Endothelial cell of umbilical vein (primary cell): ENCODE measurements at regions not wholly inside any gene's neighbourhood (a gene's known extent, or its start where the extent isn't known, plus 50 kb on each side); places are given as distances from the start of the nearest gene placed in this dataset.

Source experiments
- BruUV-seq: library from RNA; stranded (reverse); fragments of 400-500 nt; replicated peaks from 2 replicates; lab custom pipeline; 2021; lab: Mats Ljungman, UMichigan
- CTCF ChIA-PET: fragments of 300-600, 350-600 bp; sonication (Branson Sonifier 250); formaldehyde crosslinking; loops from one replicate; lab custom pipeline; 2021; ENCODE audit warnings: antibody characterized with exemption, inconsistent platforms; lab: Charles Lee
- POLR2A ChIA-PET: fragments of 300-600, 350-600 bp; sonication (Branson Sonifier 250); formaldehyde crosslinking; loops from one replicate; lab custom pipeline; 2021; ENCODE audit warnings: antibody characterized with exemption, inconsistent platforms; lab: Charles Lee
- DNase-seq: peaks from one replicate; pipeline ENCODE4 v3.0.0-alpha.2; 2011; ENCODE audit warnings: low read depth, low spot score
- FAIRE-seq: peaks from 2 replicates; lab custom pipeline; 2011; peaks lifted over from hg19 to GRCh38; lab: Jason Lieb, UNC
- H2AFZ ChIP-seq: 2 replicates; pipeline ENCODE4 v1.6.0; 2012; ENCODE audit warnings: low read depth, low read length, control low read depth, inconsistent platforms
- H3K27ac ChIP-seq: 2 replicates; pipeline ENCODE4 v1.5.1; 2011; ENCODE audit warnings: low read depth, mild to moderate bottlenecking, control low read depth, low read length, moderate library complexity; ENCODE audit not compliant: insufficient read depth
- H3K27me3 ChIP-seq, 2 experiments: 2 replicates each; pipeline versions ENCODE4 v1.6.0 to v1.6.1; 2011; ENCODE audit warnings: low read length in 2 of 2, mixed read lengths in 1 of 2; ENCODE audit not compliant: control insufficient read depth in 2 of 2, insufficient read depth in 2 of 2
- H3K36me3 ChIP-seq, 2 experiments: 2 replicates in 1 of 2; 3 replicates in 1 of 2; pipeline ENCODE4 v1.5.1; 2011; ENCODE audit warnings: low read length in 2 of 2, mild to moderate bottlenecking in 1 of 2, moderate library complexity in 1 of 2; ENCODE audit not compliant: control insufficient read depth in 2 of 2, insufficient read depth in 2 of 2; ENCODE audit errors: extremely low read depth in 1 of 2
- H3K4me1 ChIP-seq: 3 replicates; pipeline ENCODE4 v1.5.1; 2011; ENCODE audit warnings: mild to moderate bottlenecking, low read length; ENCODE audit not compliant: control insufficient read depth, insufficient read depth; ENCODE audit errors: extremely low read depth
- H3K4me2 ChIP-seq: 2 replicates; pipeline ENCODE4 v1.6.1; 2011; ENCODE audit warnings: low read length, control low read depth, mixed read lengths; ENCODE audit not compliant: insufficient read depth
- H3K4me3 ChIP-seq, 3 experiments: fragments of 200-600 bp in 1 of 3; sonication (generic), shearing (Covaris generic) in 1 of 3; replicated peaks in 1 of 3; 2 replicates each; pipeline ENCODE4 v1.5.1; 2011 to 2016; ENCODE audit warnings: control low read depth in 3 of 3, low read length in 3 of 3, mild to moderate bottlenecking in 2 of 3, inconsistent platforms in 1 of 3, low read depth in 1 of 3, moderate library complexity in 1 of 3; ENCODE audit not compliant: insufficient read depth in 1 of 3
- H3K79me2 ChIP-seq: 2 replicates; pipeline ENCODE4 v1.6.0; 2012; ENCODE audit warnings: low read length, inconsistent platforms; ENCODE audit not compliant: control insufficient read depth, insufficient read depth
- H3K9ac ChIP-seq: replicated peaks from 2 replicates; pipeline ENCODE3; 2011; ENCODE audit warnings: low read length, control low read depth; ENCODE audit not compliant: insufficient read depth; ENCODE audit errors: extremely low read depth
- H3K9me1 ChIP-seq: replicated peaks from 3 replicates; pipeline ENCODE4 v1.6.0; 2011; ENCODE audit warnings: mild to moderate bottlenecking, low read length; ENCODE audit not compliant: control insufficient read depth, insufficient read depth; ENCODE audit errors: extremely low read depth
- H3K9me3 ChIP-seq: replicated peaks from 2 replicates; pipeline ENCODE4 v1.5.1; 2012; ENCODE audit warnings: low read length, inconsistent platforms; ENCODE audit not compliant: control insufficient read depth, insufficient read depth
- H4K20me1 ChIP-seq: replicated peaks from 2 replicates; pipeline ENCODE3; 2011; ENCODE audit warnings: mild to moderate bottlenecking, low read length; ENCODE audit not compliant: control insufficient read depth, insufficient read depth; ENCODE audit errors: extremely low read depth
- CTCF ChIP-seq, 2 donors: IDR thresholded peaks; 1 replicate in 1 of 2; 2 replicates in 1 of 2; pipeline ENCODE4 v1.5.1; 2011; ENCODE audit warnings: low read length in 2 of 2, mild to moderate bottlenecking in 2 of 2, moderate library complexity in 2 of 2, control low read depth in 1 of 2, inconsistent platforms in 1 of 2, low read depth in 1 of 2; ENCODE audit not compliant: insufficient read depth in 1 of 2; ENCODE audit errors: extremely low read depth in 1 of 2
- EZH2 ChIP-seq: IDR thresholded peaks from 2 replicates; pipeline ENCODE4 v1.6.1; 2012; ENCODE audit warnings: borderline replicate concordance, low read depth, mild to moderate bottlenecking, moderate library complexity, low read length, inconsistent platforms; ENCODE audit not compliant: severe bottlenecking
- FOS ChIP-seq: IDR thresholded peaks from 2 replicates; pipeline ENCODE4 v1.6.1; 2011; ENCODE audit warnings: mild to moderate bottlenecking, low read length, moderate library complexity, borderline replicate concordance; ENCODE audit not compliant: insufficient read depth
- GATA2 ChIP-seq: IDR thresholded peaks from 2 replicates; pipeline ENCODE4 v1.7.0; 2011; ENCODE audit warnings: low read depth, mild to moderate bottlenecking, moderate library complexity, mixed read lengths, low read length; ENCODE audit not compliant: insufficient read length, insufficient read depth
- JUN ChIP-seq: IDR thresholded peaks from 2 replicates; pipeline ENCODE4 v1.6.1; 2011; ENCODE audit warnings: borderline replicate concordance, low read depth; ENCODE audit not compliant: insufficient read length, insufficient read depth
- MAX ChIP-seq: IDR thresholded peaks from 2 replicates; pipeline ENCODE4 v1.6.1; 2011; ENCODE audit not compliant: insufficient read depth, insufficient read length
- MYC ChIP-seq: IDR thresholded peaks from one replicate; pipeline ENCODE4 v1.6.1; 2011; ENCODE audit warnings: mild to moderate bottlenecking, low read depth, low read length
- POLR2A ChIP-seq: IDR thresholded peaks from 2 replicates; pipeline ENCODE4 v1.6.1; 2012; ENCODE audit warnings: low read depth, mild to moderate bottlenecking, control low read depth, low read length
- POLR2AphosphoS5 ChIP-seq: IDR thresholded peaks from 2 replicates; pipeline ENCODE4 v1.6.1; 2012; ENCODE audit warnings: low read depth, mild to moderate bottlenecking, control low read depth, low read length, moderate library complexity; ENCODE audit not compliant: insufficient read depth
- dilution Hi-C: fragments of 300-500 bp; cut with MboI; formaldehyde crosslinking; loops from one replicate; pipeline ENCODE4 v1.15.0; 2019; ENCODE audit warnings: low sequenced_read_pairs; ENCODE audit not compliant: extremely low pct_ligation_motif_present
- intact Hi-C: fragments of 100-400 bp; cut with micrococcal nuclease; formaldehyde crosslinking; loops from one replicate; pipeline ENCODE4 v1.10.0; 2022

GRCh38 chr7:31423994-31424393 lies 83.5 kb upstream of the NEUROD6 start:
- Histone ChIP-seq H3K9me3 (no peaks in the 10 kb centered on the region), H3K9me1 (no peaks in the 10 kb centered on the region), H4K20me1 (no peaks in the 10 kb centered on the region), H3K79me2 (no peaks in the 10 kb centered on the region), H2AFZ (no peak overlapping the region), H3K4me1 (no peaks in the 10 kb centered on the region), H3K36me3 (no peaks in the 10 kb centered on the region), H3K4me3 (no peak overlapping the region), H3K27me3 (no peaks in the 10 kb centered on the region), H3K9ac (no peak overlapping the region), H3K4me2 (no peak overlapping the region), H3K27ac (no peak overlapping the region)
- TF ChIP-seq CTCF (IDR thresholded peaks at IDR 0.05; ENCODE audit: extremely low read depth in 1 of 2, insufficient read depth in 1 of 2, low read depth in 1 of 2, low read length in 2 of 2) (no peak), JUN (no peak), MYC (no peak), POLR2A (no peak), POLR2AphosphoS5 (no peak), GATA2 (no peak), MAX (no peak), FOS (no peak), EZH2 (no peak)
- FAIRE-seq (no peak), DNase-seq (no peak)
- ChIA-PET CTCF (no interaction called here), POLR2A (no interaction called here)
- BruUV-seq: no TSS peak
- dilution Hi-C loops (no loop called here), intact Hi-C loops (no loop called here)
